ENCODE measurements at regions not wholly inside any gene's neighbourhood (a gene's known extent, or its start where the extent isn't known, plus 50 kb on each side); places are given as distances from the start of the nearest gene placed in this dataset.

DNA sequence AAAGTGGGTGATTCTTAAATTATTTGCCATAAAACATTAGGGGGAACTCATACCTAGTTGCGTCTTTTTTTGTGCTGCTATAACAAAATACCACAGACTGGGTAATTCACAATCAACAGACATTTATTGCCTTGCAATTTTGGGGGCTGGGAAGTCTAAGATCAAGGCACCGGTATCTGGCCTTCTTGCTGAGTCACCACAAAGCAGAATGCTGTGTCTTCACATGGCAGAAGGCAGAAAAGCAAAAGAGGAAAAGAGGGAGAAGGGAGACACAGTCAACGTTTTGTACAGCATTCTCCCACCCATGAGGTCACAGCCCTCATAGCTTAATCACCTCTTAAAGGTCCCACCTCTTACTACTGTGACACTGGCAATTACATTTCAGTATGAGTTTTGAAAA lies 291.0 kb downstream of the CHRM3 start:
- TF ChIP-seq EZH2 (IDR thresholded peaks at IDR 0.05; ENCODE audit: low read length, missing control alignments), result no peak
- TF ChIP-seq, protein P1, sequence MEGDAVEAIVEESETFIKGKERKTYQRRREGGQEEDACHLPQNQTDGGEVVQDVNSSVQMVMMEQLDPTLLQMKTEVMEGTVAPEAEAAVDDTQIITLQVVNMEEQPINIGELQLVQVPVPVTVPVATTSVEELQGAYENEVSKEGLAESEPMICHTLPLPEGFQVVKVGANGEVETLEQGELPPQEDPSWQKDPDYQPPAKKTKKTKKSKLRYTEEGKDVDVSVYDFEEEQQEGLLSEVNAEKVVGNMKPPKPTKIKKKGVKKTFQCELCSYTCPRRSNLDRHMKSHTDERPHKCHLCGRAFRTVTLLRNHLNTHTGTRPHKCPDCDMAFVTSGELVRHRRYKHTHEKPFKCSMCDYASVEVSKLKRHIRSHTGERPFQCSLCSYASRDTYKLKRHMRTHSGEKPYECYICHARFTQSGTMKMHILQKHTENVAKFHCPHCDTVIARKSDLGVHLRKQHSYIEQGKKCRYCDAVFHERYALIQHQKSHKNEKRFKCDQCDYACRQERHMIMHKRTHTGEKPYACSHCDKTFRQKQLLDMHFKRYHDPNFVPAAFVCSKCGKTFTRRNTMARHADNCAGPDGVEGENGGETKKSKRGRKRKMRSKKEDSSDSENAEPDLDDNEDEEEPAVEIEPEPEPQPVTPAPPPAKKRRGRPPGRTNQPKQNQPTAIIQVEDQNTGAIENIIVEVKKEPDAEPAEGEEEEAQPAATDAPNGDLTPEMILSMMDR (conservative IDR thresholded peaks at IDR 0.05 in 1 of 2, IDR thresholded peaks at IDR 0.05 in 1 of 2; ENCODE audit: low read depth in 1 of 2, low read length in 2 of 2), result no peak
